Glutamatergic neuron (in vitro differentiated cells): ENCODE measurements at regions not wholly inside any gene's neighbourhood (a gene's known extent, or its start where the extent isn't known, plus 50 kb on each side); places are given as distances from the start of the nearest gene placed in this dataset.

Experiments
- DNase-seq: peaks from one replicate; pipeline ENCODE4 v3.0.0; 2022
- H3K27ac Mint-ChIP-seq: one replicate; pipeline ENCODE4 v1.8.0; 2020; ENCODE audit warnings: mild to moderate bottlenecking, mixed read lengths, inconsistent platforms; ENCODE audit not compliant: unreplicated experiment
- H3K27me3 Mint-ChIP-seq: one replicate; pipeline ENCODE4 v1.8.0; 2020; ENCODE audit warnings: mild to moderate bottlenecking, moderate library complexity, mixed read lengths, inconsistent platforms; ENCODE audit not compliant: unreplicated experiment
- H3K36me3 Mint-ChIP-seq: one replicate; pipeline ENCODE4 v1.8.0; 2020; ENCODE audit warnings: mild to moderate bottlenecking, mixed read lengths, inconsistent platforms; ENCODE audit not compliant: unreplicated experiment
- H3K4me1 Mint-ChIP-seq: one replicate; pipeline ENCODE4 v1.8.0; 2020; ENCODE audit warnings: mild to moderate bottlenecking, low read depth, mixed read lengths, inconsistent platforms; ENCODE audit not compliant: unreplicated experiment
- H3K4me3 Mint-ChIP-seq: one replicate; pipeline ENCODE4 v1.8.0; 2020; ENCODE audit warnings: mild to moderate bottlenecking, mixed read lengths, inconsistent platforms; ENCODE audit not compliant: unreplicated experiment
- H3K9me3 Mint-ChIP-seq: one replicate; pipeline ENCODE4 v1.8.0; 2020; ENCODE audit warnings: mild to moderate bottlenecking, moderate library complexity, mixed read lengths, inconsistent platforms; ENCODE audit not compliant: unreplicated experiment
- CTCF ChIP-seq: fragments of 200-600 bp; sonication (generic); IDR thresholded peaks from one replicate; pipeline ENCODE4 v1.5.0; 2021; ENCODE audit not compliant: partially characterized antibody, unreplicated experiment

- Mint-ChIP-seq H3K9me3 (no peaks in the 10 kb centered on the region), H3K4me1 (no peaks in the 10 kb centered on the region), H3K4me3 (no peak overlapping the region), H3K36me3 (no peaks in the 10 kb centered on the region), H3K27ac (no peak overlapping the region), H3K27me3 (no peaks in the 10 kb centered on the region)
- TF ChIP-seq CTCF: no peak
- no peak for DNase-seq
Measured at GRCh38 chr1:104624538-104624937, 874.8 kb downstream of the AMY1C start.

GRCh38 chr1:104629589-104629988 lies 879.9 kb downstream of the AMY1C start:
- Mint-ChIP-seq H3K27ac (no peak overlapping the region), H3K36me3 (no peaks in the 10 kb centered on the region), H3K27me3 (no peaks in the 10 kb centered on the region), H3K9me3 (no peaks in the 10 kb centered on the region), H3K4me3 (no peak overlapping the region), H3K4me1 (no peaks in the 10 kb centered on the region)
- DNase-seq: no peak
- TF ChIP-seq CTCF: no peak

- no peaks in the 10 kb centered on the region for H3K36me3 Mint-ChIP-seq
- no peaks in the 10 kb centered on the region for H3K27me3 Mint-ChIP-seq
- H3K4me1 Mint-ChIP-seq: no peaks in the 10 kb centered on the region
- no peak for TF ChIP-seq CTCF
- no peaks in the 10 kb centered on the region for H3K9me3 Mint-ChIP-seq
- H3K4me3 Mint-ChIP-seq: no peak overlapping the region
- no peak overlapping the region for H3K27ac Mint-ChIP-seq
- DNase-seq: no peak
Measured at GRCh38 chr1:104630567-104631149, 881.0 kb downstream of the AMY1C start.

GRCh38 chr1:104636581-104636980 lies 886.9 kb downstream of the AMY1C start:
- Mint-ChIP-seq H3K9me3 (no peaks in the 10 kb centered on the region), H3K27me3 (no peaks in the 10 kb centered on the region), H3K36me3 (no peaks in the 10 kb centered on the region), H3K4me3 (no peak overlapping the region), H3K27ac (no peak overlapping the region), H3K4me1 (no peaks in the 10 kb centered on the region)
- DNase-seq: no peak
- TF ChIP-seq CTCF: no peak

- Mint-ChIP-seq H3K27me3 (no peaks in the 10 kb centered on the region), H3K4me1 (no peaks in the 10 kb centered on the region), H3K36me3 (no peaks in the 10 kb centered on the region), H3K27ac (no peak overlapping the region), H3K4me3 (no peak overlapping the region), H3K9me3 (no peaks in the 10 kb centered on the region)
- no peak for DNase-seq
- no peak for TF ChIP-seq CTCF
Measured at GRCh38 chr1:104646233-104646632, 896.5 kb downstream of the AMY1C start.
